Fibroblast of lung (primary cell): ENCODE measurements at regions not wholly inside any gene's neighbourhood (a gene's known extent, or its start where the extent isn't known, plus 50 kb on each side); places are given as distances from the start of the nearest gene placed in this dataset.
A peak's percentile ranks its signal among the peaks of the same experiment; 100 is the strongest.

Source experiments
- DNase-seq, 2 donors: peaks; one replicate each; pipeline versions ENCODE4 v3.0.0 to v3.0.0-alpha.2; 2010; ENCODE audit warnings: low read depth in 2 of 2
- H2AFZ ChIP-seq: 2 replicates; pipeline ENCODE4 v1.5.1; 2012; ENCODE audit warnings: low read length, control low read depth, inconsistent platforms
- H3K27ac ChIP-seq: 2 replicates; pipeline ENCODE4 v1.5.1; 2011; ENCODE audit warnings: low read length, control low read depth; ENCODE audit not compliant: insufficient read depth
- H3K27me3 ChIP-seq: 2 replicates; pipeline ENCODE4 v1.5.1; 2011; ENCODE audit warnings: mild to moderate bottlenecking, low read length; ENCODE audit not compliant: control insufficient read depth, insufficient read depth
- H3K36me3 ChIP-seq: 2 replicates; pipeline ENCODE4 v1.5.1; 2011; ENCODE audit warnings: low read length; ENCODE audit not compliant: control insufficient read depth, insufficient read depth
- H3K4me1 ChIP-seq: 2 replicates; pipeline ENCODE4 v1.5.1; 2011; ENCODE audit warnings: low read length; ENCODE audit not compliant: control insufficient read depth, insufficient read depth; ENCODE audit errors: extremely low read depth
- H3K4me2 ChIP-seq: 2 replicates; pipeline ENCODE4 v1.5.1; 2011; ENCODE audit warnings: low read length, control low read depth; ENCODE audit not compliant: insufficient read depth; ENCODE audit errors: extremely low read depth
- H3K4me3 ChIP-seq, 4 experiments: fragments of 200-600 bp in 1 of 4; sonication (generic) in 1 of 4; replicated peaks in 1 of 4; 2 replicates each; pipeline ENCODE4 v1.5.1; 2011 to 2016; ENCODE audit warnings: low read length in 4 of 4, low read depth in 3 of 4, mild to moderate bottlenecking in 3 of 4, control low read depth in 2 of 4, inconsistent platforms in 1 of 4, mixed read lengths in 1 of 4; ENCODE audit not compliant: insufficient read depth in 1 of 4; ENCODE audit errors: control extremely low read depth in 1 of 4
- H3K79me2 ChIP-seq: 2 replicates; pipeline ENCODE4 v1.5.1; 2012; ENCODE audit warnings: mild to moderate bottlenecking, low read length, inconsistent platforms; ENCODE audit not compliant: control insufficient read depth, insufficient read depth
- H3K9ac ChIP-seq: 2 replicates; pipeline ENCODE4 v1.5.1; 2011; ENCODE audit warnings: mild to moderate bottlenecking, low read length, control low read depth; ENCODE audit not compliant: insufficient read depth
- H3K9me3 ChIP-seq: 2 replicates; pipeline ENCODE4 v1.5.1; 2012; ENCODE audit warnings: low read depth, low read length; ENCODE audit not compliant: control insufficient read depth, insufficient read depth
- H4K20me1 ChIP-seq: 2 replicates; pipeline ENCODE4 v1.5.1; 2011; ENCODE audit warnings: low read length; ENCODE audit not compliant: control insufficient read depth, insufficient read depth; ENCODE audit errors: extremely low read depth
- EZH2 ChIP-seq: IDR thresholded peaks from 2 replicates; pipeline ENCODE4 v1.5.1; 2012; ENCODE audit warnings: low read length, control low read depth, mild to moderate bottlenecking; ENCODE audit errors: missing control alignments
- TF ChIP-seq, protein P1 (sequence below), 2 donors: IDR thresholded peaks in 1 of 2; conservative IDR thresholded peaks in 1 of 2; 1 replicate in 1 of 2; 2 replicates in 1 of 2; pipeline ENCODE4 v1.5.1; 2011 to 2012; ENCODE audit warnings: low read length in 2 of 2, control low read depth in 1 of 2, inconsistent platforms in 1 of 2, low read depth in 1 of 2, mild to moderate bottlenecking in 1 of 2

DNA sequence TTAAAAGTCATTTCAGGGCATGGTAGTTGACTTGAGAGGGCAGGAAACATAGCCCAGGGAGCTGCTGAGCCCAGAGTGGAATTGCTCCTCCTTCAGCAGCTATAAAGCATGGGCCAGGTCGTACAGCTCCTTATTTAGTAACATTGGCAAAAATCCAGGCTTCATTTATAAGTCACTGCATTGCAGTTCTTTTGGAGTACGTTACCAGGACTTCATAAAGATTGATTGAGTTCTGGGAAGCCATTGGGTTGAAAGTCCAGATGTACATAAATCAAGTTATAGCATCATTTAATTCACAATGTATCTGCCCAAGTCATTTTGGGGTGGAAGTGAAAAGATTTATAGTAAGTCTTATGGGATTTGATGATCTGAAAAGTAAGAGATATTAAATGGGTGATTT, 53.0 kb upstream of the ANKEF1 start:
- H3K9me3 ChIP-seq: no peaks in the 10 kb centered on the region
- H2AFZ ChIP-seq: no peak overlapping the region
- no peaks in the 10 kb centered on the region for H3K36me3 ChIP-seq
- H3K4me2 ChIP-seq: no peak overlapping the region
- DNase-seq: peak; percentile 53 to 77
- H3K4me1 ChIP-seq: no peaks in the 10 kb centered on the region
- no peaks in the 10 kb centered on the region for H3K79me2 ChIP-seq
- H3K27me3 ChIP-seq: no peaks in the 10 kb centered on the region
- TF ChIP-seq EZH2: no peak
- TF ChIP-seq, protein P1, sequence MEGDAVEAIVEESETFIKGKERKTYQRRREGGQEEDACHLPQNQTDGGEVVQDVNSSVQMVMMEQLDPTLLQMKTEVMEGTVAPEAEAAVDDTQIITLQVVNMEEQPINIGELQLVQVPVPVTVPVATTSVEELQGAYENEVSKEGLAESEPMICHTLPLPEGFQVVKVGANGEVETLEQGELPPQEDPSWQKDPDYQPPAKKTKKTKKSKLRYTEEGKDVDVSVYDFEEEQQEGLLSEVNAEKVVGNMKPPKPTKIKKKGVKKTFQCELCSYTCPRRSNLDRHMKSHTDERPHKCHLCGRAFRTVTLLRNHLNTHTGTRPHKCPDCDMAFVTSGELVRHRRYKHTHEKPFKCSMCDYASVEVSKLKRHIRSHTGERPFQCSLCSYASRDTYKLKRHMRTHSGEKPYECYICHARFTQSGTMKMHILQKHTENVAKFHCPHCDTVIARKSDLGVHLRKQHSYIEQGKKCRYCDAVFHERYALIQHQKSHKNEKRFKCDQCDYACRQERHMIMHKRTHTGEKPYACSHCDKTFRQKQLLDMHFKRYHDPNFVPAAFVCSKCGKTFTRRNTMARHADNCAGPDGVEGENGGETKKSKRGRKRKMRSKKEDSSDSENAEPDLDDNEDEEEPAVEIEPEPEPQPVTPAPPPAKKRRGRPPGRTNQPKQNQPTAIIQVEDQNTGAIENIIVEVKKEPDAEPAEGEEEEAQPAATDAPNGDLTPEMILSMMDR (conservative IDR thresholded peaks at IDR 0.05 in 1 of 2, IDR thresholded peaks at IDR 0.05 in 1 of 2; ENCODE audit: low read depth in 1 of 2, low read length in 2 of 2): no peak
- H4K20me1 ChIP-seq: no peaks in the 10 kb centered on the region
- no peak overlapping the region for H3K9ac ChIP-seq
- no peak overlapping the region for H3K4me3 ChIP-seq
- H3K27ac ChIP-seq: no peak overlapping the region

DNA sequence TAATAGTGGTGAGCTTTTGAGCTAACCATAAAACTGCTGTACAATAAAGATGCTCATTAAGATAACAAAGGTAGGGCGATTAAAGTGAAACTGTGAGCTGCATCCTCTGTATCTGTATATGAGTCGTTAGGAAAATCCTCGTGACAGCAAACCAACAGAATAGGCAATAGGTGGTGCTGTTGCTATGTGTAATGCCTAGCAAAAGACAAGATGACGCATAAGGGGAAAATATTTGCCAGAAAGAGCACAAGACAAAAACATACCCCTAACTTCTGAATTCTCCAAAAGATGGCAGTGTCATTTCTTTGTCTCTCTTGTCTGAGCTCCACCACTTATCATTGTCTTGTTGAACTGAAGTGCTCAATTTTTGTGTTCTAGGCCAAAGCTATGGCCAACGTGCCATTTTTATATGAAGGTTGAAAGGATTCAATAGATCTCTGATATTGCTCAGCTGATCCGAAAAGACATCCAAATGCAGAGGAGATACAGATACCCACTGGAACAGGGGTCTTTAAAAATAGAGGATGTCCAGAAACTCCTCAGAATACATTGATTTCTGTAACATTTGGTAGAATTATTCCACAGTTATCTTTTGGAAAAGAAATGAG, 56.3 kb upstream of the ANKEF1 start:
- Histone ChIP-seq H3K9me3 (no peaks in the 10 kb centered on the region), H3K4me1 (no peaks in the 10 kb centered on the region), H3K9ac (no peak overlapping the region), H3K4me2 (peak overlapping the region; percentile 33), H4K20me1 (no peaks in the 10 kb centered on the region), H3K4me3 (peak overlapping the region in 1 of 4 experiments; percentile 12), H3K36me3 (no peaks in the 10 kb centered on the region), H3K79me2 (no peaks in the 10 kb centered on the region), H3K27ac (no peak overlapping the region), H2AFZ (no peak overlapping the region), H3K27me3 (no peaks in the 10 kb centered on the region)
- TF ChIP-seq EZH2: no peak
- TF ChIP-seq, protein P1 (conservative IDR thresholded peaks at IDR 0.05 in 1 of 2, IDR thresholded peaks at IDR 0.05 in 1 of 2; ENCODE audit: low read depth in 1 of 2, low read length in 2 of 2): peak; percentile 81 to 83
- peak; percentile 86 to 96 for DNase-seq

DNA sequence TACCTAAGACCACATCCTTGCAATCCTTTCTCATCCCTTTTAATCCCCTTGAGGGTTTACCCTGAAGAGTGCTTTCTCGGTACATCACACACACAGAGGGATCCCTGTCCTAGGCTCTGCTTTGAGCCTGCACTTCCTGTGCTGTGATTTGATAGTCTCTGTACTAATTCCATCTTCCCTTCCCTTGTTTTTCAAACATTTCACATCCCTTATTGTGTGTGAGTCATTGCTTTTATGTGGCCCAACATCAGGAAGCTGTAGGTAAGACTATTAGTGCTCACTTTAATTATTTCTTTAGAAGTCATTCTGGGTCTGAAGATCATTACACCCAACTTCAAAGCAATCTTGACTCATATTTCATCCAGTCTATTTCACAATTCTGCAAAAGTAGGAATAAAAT, 57.2 kb upstream of the ANKEF1 start:
- H3K27me3 ChIP-seq: no peaks in the 10 kb centered on the region
- H3K27ac ChIP-seq: no peak overlapping the region
- no peak overlapping the region for H3K4me3 ChIP-seq
- no peaks in the 10 kb centered on the region for H3K9me3 ChIP-seq
- no peak overlapping the region for H3K9ac ChIP-seq
- no peaks in the 10 kb centered on the region for H3K4me1 ChIP-seq
- H2AFZ ChIP-seq: peak overlapping the region; percentile 43
- no peaks in the 10 kb centered on the region for H4K20me1 ChIP-seq
- TF ChIP-seq, protein P1 (conservative IDR thresholded peaks at IDR 0.05 in 1 of 2, IDR thresholded peaks at IDR 0.05 in 1 of 2; ENCODE audit: low read depth in 1 of 2, low read length in 2 of 2): no peak
- no peak for TF ChIP-seq EZH2
- peak in 1 of 2 donors; percentile 7 for DNase-seq
- H3K36me3 ChIP-seq: no peaks in the 10 kb centered on the region
- no peak overlapping the region for H3K4me2 ChIP-seq
- no peaks in the 10 kb centered on the region for H3K79me2 ChIP-seq
